ENCODE measurements at regions not wholly inside any gene's neighbourhood (a gene's known extent, or its start where the extent isn't known, plus 50 kb on each side); places are given as distances from the start of the nearest gene placed in this dataset.
"Not testable (repeated sequence)": the region's sequence is repeated elsewhere in the genome, so short reads cannot be mapped to it uniquely, and the experiment has no call there.

- no peak for TF ChIP-seq EZH2phosphoT487 (IDR thresholded peaks at IDR 0.05; ENCODE audit: low read depth)
- no peak for TF ChIP-seq CTCF (IDR thresholded peaks at IDR 0.05; ENCODE audit: low read depth, low read length)
- Histone ChIP-seq H3K27ac (ENCODE audit: low read length) (no peak overlapping the region), H3K4me1 (ENCODE audit: low read length) (no peaks in the 10 kb centered on the region), H3K9ac (ENCODE audit: low read length) (no peak overlapping the region), H3K79me2 (ENCODE audit: low read length) (no peaks in the 10 kb centered on the region), H3K27me3 (ENCODE audit: low read depth, low read length) (peaks cover 4% of the 10 kb centered on the region; the same call in 1 of the 2 replicates), H3K36me3 (replicated peaks; ENCODE audit: low read depth, low read length) (no peaks in the 10 kb centered on the region), H3K4me3 (ENCODE audit: low read length) (no peak overlapping the region), H4K20me1 (ENCODE audit: insufficient read depth, low read length) (no peaks in the 10 kb centered on the region), H2AFZ (ENCODE audit: low read depth, low read length) (no peak overlapping the region), H3K4me2 (ENCODE audit: low read length) (no peak overlapping the region), H3K9me3 (ENCODE audit: insufficient read depth, low read length) (no peaks in the 10 kb centered on the region)
Observed at GRCh38 chr2:172260336-172260735, 157.6 kb upstream of the DLX2 start.

GRCh38 chr2:172261292-172261691 is 158.6 kb upstream of the DLX2 start:
- Histone ChIP-seq H2AFZ (ENCODE audit: low read depth, low read length) (no peak overlapping the region), H3K4me3 (ENCODE audit: low read length) (no peak overlapping the region), H3K27me3 (ENCODE audit: low read depth, low read length) (no peaks in the 10 kb centered on the region), H3K4me2 (ENCODE audit: low read length) (no peak overlapping the region), H4K20me1 (ENCODE audit: insufficient read depth, low read length) (no peaks in the 10 kb centered on the region), H3K4me1 (ENCODE audit: low read length) (no peaks in the 10 kb centered on the region), H3K9ac (ENCODE audit: low read length) (no peak overlapping the region), H3K9me3 (ENCODE audit: insufficient read depth, low read length) (no peaks in the 10 kb centered on the region), H3K79me2 (ENCODE audit: low read length) (no peaks in the 10 kb centered on the region), H3K27ac (ENCODE audit: low read length) (no peak overlapping the region), H3K36me3 (replicated peaks; ENCODE audit: low read depth, low read length) (no peaks in the 10 kb centered on the region)
- TF ChIP-seq EZH2phosphoT487 (IDR thresholded peaks at IDR 0.05; ENCODE audit: low read depth) (no peak), CTCF (IDR thresholded peaks at IDR 0.05; ENCODE audit: low read depth, low read length) (no peak)

- no peaks in the 10 kb centered on the region for H4K20me1 ChIP-seq (ENCODE audit: insufficient read depth, low read length)
- H3K27ac ChIP-seq (ENCODE audit: low read length) = no peak overlapping the region
- no peak overlapping the region for H3K4me2 ChIP-seq (ENCODE audit: low read length)
- H3K27me3 ChIP-seq (ENCODE audit: low read depth, low read length) = no peaks in the 10 kb centered on the region
- H3K4me1 ChIP-seq (ENCODE audit: low read length) = no peaks in the 10 kb centered on the region
- H3K9ac ChIP-seq (ENCODE audit: low read length) = no peak overlapping the region
- no peak overlapping the region for H2AFZ ChIP-seq (ENCODE audit: low read depth, low read length)
- TF ChIP-seq EZH2phosphoT487 (IDR thresholded peaks at IDR 0.05; ENCODE audit: low read depth) = no peak
- TF ChIP-seq CTCF (IDR thresholded peaks at IDR 0.05; ENCODE audit: low read depth, low read length) = no peak
- H3K36me3 ChIP-seq (replicated peaks; ENCODE audit: low read depth, low read length) = no peaks in the 10 kb centered on the region
- no peaks in the 10 kb centered on the region for H3K79me2 ChIP-seq (ENCODE audit: low read length)
- no peak overlapping the region for H3K4me3 ChIP-seq (ENCODE audit: low read length)
- H3K9me3 ChIP-seq (ENCODE audit: insufficient read depth, low read length) = no peaks in the 10 kb centered on the region
Observed at GRCh38 chr2:172262486-172262885, 159.8 kb upstream of the DLX2 start.

- H4K20me1 ChIP-seq (ENCODE audit: insufficient read depth, low read length); H3K4me1 ChIP-seq (ENCODE audit: low read length); H3K27ac ChIP-seq (ENCODE audit: low read length); H2AFZ ChIP-seq (ENCODE audit: low read depth, low read length); H3K4me3 ChIP-seq (ENCODE audit: low read length); H3K9ac ChIP-seq (ENCODE audit: low read length); H3K79me2 ChIP-seq (ENCODE audit: low read length); H3K9me3 ChIP-seq (ENCODE audit: insufficient read depth, low read length); H3K36me3 ChIP-seq (replicated peaks; ENCODE audit: low read depth, low read length); H3K27me3 ChIP-seq (ENCODE audit: low read depth, low read length); H3K4me2 ChIP-seq (ENCODE audit: low read length): not testable (repeated sequence)
Observed at GRCh38 chr2:172264820-172265219, 162.1 kb upstream of the DLX2 start.

GRCh38 chr2:172269507-172270244 is 157.7 kb upstream of the ITGA6 start:
- not testable (repeated sequence) for H2AFZ ChIP-seq (ENCODE audit: low read depth, low read length)

More at GRCh38 chr2:172269507-172270244, 157.7 kb upstream of the ITGA6 start:
- not testable (repeated sequence) for H4K20me1 ChIP-seq (ENCODE audit: insufficient read depth, low read length); H3K27ac ChIP-seq (ENCODE audit: low read length); H3K79me2 ChIP-seq (ENCODE audit: low read length); H3K36me3 ChIP-seq (replicated peaks; ENCODE audit: low read depth, low read length); H3K4me1 ChIP-seq (ENCODE audit: low read length); H3K9me3 ChIP-seq (ENCODE audit: insufficient read depth, low read length); H3K4me3 ChIP-seq (ENCODE audit: low read length); H3K4me2 ChIP-seq (ENCODE audit: low read length); H3K9ac ChIP-seq (ENCODE audit: low read length); H3K27me3 ChIP-seq (ENCODE audit: low read depth, low read length)

Data from OCI-LY3 (cell line).